Type B pancreatic cell (in vitro differentiated cells): ENCODE measurements at regions not wholly inside any gene's neighbourhood (a gene's known extent, or its start where the extent isn't known, plus 50 kb on each side); places are given as distances from the start of the nearest gene placed in this dataset.

Source experiments
- DNase-seq: peaks from one replicate; pipeline ENCODE4 v3.0.0; 2021; ENCODE audit warnings: mixed read lengths; ENCODE audit not compliant: unreplicated experiment; ENCODE audit errors: extremely low spot score
- H3K27ac Mint-ChIP-seq: 2 replicates; pipeline ENCODE4 v1.8.0; 2021; ENCODE audit warnings: mild to moderate bottlenecking, mixed read lengths
- H3K27me3 Mint-ChIP-seq: 2 replicates; pipeline ENCODE4 v1.8.0; 2021; ENCODE audit warnings: mixed read lengths
- H3K36me3 Mint-ChIP-seq: 2 replicates; pipeline ENCODE4 v1.8.0; 2021; ENCODE audit warnings: mixed read lengths
- H3K4me1 Mint-ChIP-seq: one replicate; pipeline ENCODE4 v1.8.0; 2021; ENCODE audit warnings: mixed read lengths; ENCODE audit not compliant: unreplicated experiment
- H3K4me3 Mint-ChIP-seq: 2 replicates; pipeline ENCODE4 v1.8.0; 2021; ENCODE audit warnings: mild to moderate bottlenecking, mixed read lengths
- H3K9me3 Mint-ChIP-seq: 2 replicates; pipeline ENCODE4 v1.8.0; 2021; ENCODE audit warnings: mixed read lengths
- TF ChIP-seq, protein P1 (sequence below): fragments of 200-600 bp; sonication (generic); conservative IDR thresholded peaks from 2 replicates; pipeline ENCODE4 v1.5.0; 2021; ENCODE audit warnings: antibody characterized with exemption, mild to moderate bottlenecking

DNA sequence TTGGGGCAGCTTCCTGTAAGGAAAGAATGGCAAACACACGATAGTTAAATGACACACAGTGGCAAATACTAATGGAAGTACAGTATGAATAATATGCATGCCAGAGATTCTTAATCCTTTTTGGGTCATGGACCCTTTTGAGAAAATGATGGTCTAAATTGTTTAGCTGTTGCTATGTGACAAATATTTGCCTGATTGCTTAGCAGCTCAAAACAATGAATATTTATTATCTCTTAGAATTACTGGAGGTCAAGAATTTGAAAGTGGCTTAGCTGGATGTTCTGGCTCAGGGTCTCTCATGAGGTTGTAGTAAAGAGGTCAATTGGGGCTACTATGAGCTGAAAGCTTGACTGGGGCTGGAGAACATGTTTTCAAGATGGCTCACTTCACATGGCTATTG lies 69.7 kb downstream of the FANCF start:
- TF ChIP-seq, protein P1, sequence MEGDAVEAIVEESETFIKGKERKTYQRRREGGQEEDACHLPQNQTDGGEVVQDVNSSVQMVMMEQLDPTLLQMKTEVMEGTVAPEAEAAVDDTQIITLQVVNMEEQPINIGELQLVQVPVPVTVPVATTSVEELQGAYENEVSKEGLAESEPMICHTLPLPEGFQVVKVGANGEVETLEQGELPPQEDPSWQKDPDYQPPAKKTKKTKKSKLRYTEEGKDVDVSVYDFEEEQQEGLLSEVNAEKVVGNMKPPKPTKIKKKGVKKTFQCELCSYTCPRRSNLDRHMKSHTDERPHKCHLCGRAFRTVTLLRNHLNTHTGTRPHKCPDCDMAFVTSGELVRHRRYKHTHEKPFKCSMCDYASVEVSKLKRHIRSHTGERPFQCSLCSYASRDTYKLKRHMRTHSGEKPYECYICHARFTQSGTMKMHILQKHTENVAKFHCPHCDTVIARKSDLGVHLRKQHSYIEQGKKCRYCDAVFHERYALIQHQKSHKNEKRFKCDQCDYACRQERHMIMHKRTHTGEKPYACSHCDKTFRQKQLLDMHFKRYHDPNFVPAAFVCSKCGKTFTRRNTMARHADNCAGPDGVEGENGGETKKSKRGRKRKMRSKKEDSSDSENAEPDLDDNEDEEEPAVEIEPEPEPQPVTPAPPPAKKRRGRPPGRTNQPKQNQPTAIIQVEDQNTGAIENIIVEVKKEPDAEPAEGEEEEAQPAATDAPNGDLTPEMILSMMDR = no peak
- Mint-ChIP-seq H3K4me1 (peaks cover 29% of the 10 kb centered on the region), H3K4me3 (no peak overlapping the region), H3K9me3 (no peaks in the 10 kb centered on the region), H3K27me3 (no peaks in the 10 kb centered on the region), H3K36me3 (no peaks in the 10 kb centered on the region), H3K27ac (no peak overlapping the region)
- DNase-seq = no peak

DNA sequence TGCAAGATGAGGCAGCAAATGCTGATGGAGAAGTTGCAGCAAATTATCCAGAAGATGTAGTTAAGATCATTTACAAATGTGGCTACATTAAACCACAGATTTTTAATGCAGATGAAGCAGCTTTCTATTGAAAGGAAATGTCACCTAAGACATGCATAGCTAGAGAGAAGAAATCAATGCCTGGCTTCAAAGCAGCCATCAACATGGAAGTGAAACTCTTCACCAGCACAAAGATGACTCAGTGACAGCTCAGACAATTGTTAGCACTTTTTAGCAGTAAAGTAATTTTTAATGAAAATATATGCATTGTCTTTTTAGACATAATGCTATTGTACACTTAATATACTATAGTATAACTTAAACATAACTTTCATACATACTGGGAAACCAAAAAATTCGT lies 71.4 kb downstream of the FANCF start:
- no peaks in the 10 kb centered on the region for H3K27me3 Mint-ChIP-seq
- H3K4me1 Mint-ChIP-seq = peaks cover 38% of the 10 kb centered on the region
- TF ChIP-seq, protein P1 = no peak
- H3K27ac Mint-ChIP-seq = no peak overlapping the region
- no peak overlapping the region for H3K4me3 Mint-ChIP-seq
- no peak for DNase-seq
- H3K9me3 Mint-ChIP-seq = no peaks in the 10 kb centered on the region
- H3K36me3 Mint-ChIP-seq = no peaks in the 10 kb centered on the region

DNA sequence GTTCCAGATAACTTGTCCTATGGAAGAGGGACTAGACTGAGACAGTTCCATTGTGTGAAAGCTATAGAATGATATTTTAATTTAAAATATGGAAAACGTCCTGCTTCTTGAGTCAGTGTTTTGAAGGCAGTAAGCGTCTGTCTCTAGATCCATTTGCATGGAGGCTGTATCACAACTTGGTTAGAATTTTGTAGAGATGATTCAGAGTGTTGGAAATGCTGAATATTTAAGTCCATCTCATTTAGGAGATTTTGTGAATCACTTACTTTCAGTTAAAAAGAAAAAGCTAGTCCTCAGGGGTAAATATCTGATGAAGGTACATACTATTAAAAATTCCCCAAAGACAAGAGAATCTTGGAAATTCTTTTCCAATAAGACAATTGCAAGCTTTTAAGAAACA lies 72.7 kb downstream of the FANCF start:
- no peaks in the 10 kb centered on the region for H3K9me3 Mint-ChIP-seq

DNA sequence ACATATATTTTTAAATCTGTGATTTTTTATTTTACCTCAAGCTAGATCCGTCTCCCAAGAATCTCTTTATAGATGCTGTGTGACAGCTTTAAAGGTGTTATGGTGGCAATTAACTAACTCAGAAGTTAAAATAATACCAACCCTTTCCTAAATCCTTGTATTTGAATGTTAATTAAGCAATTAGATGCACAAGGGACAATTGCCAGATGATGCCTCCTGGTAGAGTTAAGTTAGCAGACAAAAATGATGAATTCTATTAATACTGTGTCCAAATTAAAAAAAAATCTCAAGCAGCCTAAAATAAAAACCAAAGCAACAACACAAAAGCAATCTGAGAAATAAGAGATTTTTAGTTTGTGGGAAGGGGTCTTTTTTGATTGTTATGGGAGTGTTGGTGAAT lies 78.9 kb downstream of the FANCF start:
- no peaks in the 10 kb centered on the region for H3K27me3 Mint-ChIP-seq
- H3K4me1 Mint-ChIP-seq = peaks cover 19% of the 10 kb centered on the region
- TF ChIP-seq, protein P1 = no peak
- H3K4me3 Mint-ChIP-seq = no peak overlapping the region
- H3K9me3 Mint-ChIP-seq = no peaks in the 10 kb centered on the region
- H3K36me3 Mint-ChIP-seq = no peaks in the 10 kb centered on the region
- H3K27ac Mint-ChIP-seq = no peak overlapping the region
- no peak for DNase-seq

More for the DNA sequence above, 72.7 kb downstream of the FANCF start:
- no peak overlapping the region for H3K27ac Mint-ChIP-seq
- H3K4me1 Mint-ChIP-seq = peaks cover 34% of the 10 kb centered on the region
- H3K4me3 Mint-ChIP-seq = no peak overlapping the region
- DNase-seq = no peak
- H3K27me3 Mint-ChIP-seq = no peaks in the 10 kb centered on the region
- no peaks in the 10 kb centered on the region for H3K36me3 Mint-ChIP-seq
- TF ChIP-seq, protein P1 = no peak

DNA sequence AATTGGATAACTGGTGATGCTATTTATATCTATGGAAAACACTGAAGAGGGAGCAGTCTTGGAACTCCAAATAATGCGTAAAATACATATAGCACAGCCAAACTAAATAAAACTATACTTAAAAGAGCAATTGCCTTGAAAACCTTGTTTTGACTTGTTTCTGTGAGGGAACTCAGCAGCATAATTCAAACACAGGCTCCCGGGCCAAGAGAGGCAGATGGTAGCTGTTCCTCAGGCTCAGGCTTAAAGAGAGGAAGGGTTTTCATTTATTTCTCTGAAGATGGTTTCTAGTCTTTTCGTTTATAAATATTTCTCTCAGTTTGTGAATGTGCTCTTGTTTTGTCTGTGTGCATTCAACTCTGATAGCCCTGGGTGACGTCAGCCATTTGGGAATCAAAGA lies 82.4 kb downstream of the FANCF start:
- DNase-seq = no peak
- Mint-ChIP-seq H3K36me3 (no peaks in the 10 kb centered on the region), H3K9me3 (no peaks in the 10 kb centered on the region), H3K4me1 (peaks cover 3% of the 10 kb centered on the region), H3K27me3 (peaks cover 2% of the 10 kb centered on the region), H3K4me3 (no peak overlapping the region), H3K27ac (no peak overlapping the region)
- TF ChIP-seq, protein P1 = no peak

DNA sequence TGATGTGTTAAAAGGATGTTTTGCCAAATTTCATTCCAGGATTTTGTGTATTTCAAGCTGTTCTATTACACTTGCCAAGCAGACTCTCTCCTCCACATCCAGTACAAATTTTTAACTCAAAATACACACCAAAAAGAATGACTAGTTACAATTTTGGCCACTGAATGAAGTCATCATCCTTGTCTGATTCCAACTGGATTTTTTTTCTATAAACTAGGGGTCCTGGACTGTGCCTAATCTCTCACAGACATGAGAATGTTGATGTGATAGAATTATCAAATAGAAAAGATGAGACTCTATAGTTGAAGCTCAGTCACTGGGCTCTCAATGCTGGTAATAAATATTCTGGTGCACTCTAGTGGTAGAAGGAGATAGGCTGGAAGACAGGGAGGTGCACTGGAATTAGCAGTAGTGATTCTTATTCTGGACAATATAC lies 85.8 kb downstream of the FANCF start:
- no peak for DNase-seq
- Mint-ChIP-seq H3K27ac (no peak overlapping the region), H3K27me3 (peaks cover 2% of the 10 kb centered on the region), H3K36me3 (no peaks in the 10 kb centered on the region), H3K9me3 (no peaks in the 10 kb centered on the region), H3K4me3 (no peak overlapping the region), H3K4me1 (no peaks in the 10 kb centered on the region)
- TF ChIP-seq, protein P1 = peak; percentile 76
